GM13976 (cell line): ENCODE measurements at regions not wholly inside any gene's neighbourhood (a gene's known extent, or its start where the extent isn't known, plus 50 kb on each side); places are given as distances from the start of the nearest gene placed in this dataset.
"Not testable (repeated sequence)": the region's sequence is repeated elsewhere in the genome, so short reads cannot be mapped to it uniquely, and the experiment has no call there.

Source experiments
- DNase-seq: peaks from one replicate; pipeline ENCODE4 v3.0.0; 2012; ENCODE audit warnings: low spot score
- CTCF ChIP-seq: IDR thresholded peaks from 2 replicates; pipeline ENCODE4 v1.5.1; 2012; ENCODE audit warnings: borderline replicate concordance, mild to moderate bottlenecking; ENCODE audit not compliant: insufficient read depth; ENCODE audit errors: extremely low read depth, missing control alignments, control extremely low read depth
- in situ Hi-C: fragments of 300-500 bp; cut with MboI; formaldehyde crosslinking; loops from one replicate; pipeline ENCODE4 v1.12.0; 2022; ENCODE audit warnings: low sequenced_read_pairs, mixed read lengths, inconsistent platforms; ENCODE audit not compliant: unreplicated experiment

GRCh38 chr4:33974270-33974669, 2270.0 kb downstream of the ARAP2 start:
- no peak for DNase-seq
- in situ Hi-C loops, result no loop called here
- no peak for TF ChIP-seq CTCF

- DNase-seq, result no peak
- no peak for TF ChIP-seq CTCF
- in situ Hi-C loops, result no loop called here
These were observed 2268.3 kb downstream of the ARAP2 start for GRCh38 chr4:33975995-33976394.

DNA sequence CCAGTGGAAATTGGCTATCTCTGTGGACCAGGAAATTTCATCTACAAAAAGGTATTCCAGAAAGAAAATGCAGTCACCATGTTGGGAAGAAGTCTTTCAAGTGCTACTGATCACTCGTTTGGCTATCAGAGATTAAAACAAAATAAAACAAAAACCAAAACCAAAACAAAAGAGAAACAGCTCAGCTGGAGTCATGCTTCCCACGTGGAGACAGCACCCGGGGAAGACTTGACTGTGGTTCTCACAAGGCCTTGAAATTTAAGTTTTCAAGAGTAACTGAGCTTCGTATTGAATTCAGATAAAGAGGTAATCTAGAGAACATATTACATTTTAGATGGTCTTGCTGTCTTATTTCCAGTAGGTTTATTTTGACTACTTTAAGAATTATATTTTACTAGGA, 2264.5 kb downstream of the ARAP2 start:
- in situ Hi-C loops, DNase-seq: not testable (repeated sequence)

GRCh38 chr4:33980361-33980760, 2264.0 kb downstream of the ARAP2 start:
- DNase-seq, result no peak
- in situ Hi-C loops, result no loop called here
- TF ChIP-seq CTCF, result no peak

DNA sequence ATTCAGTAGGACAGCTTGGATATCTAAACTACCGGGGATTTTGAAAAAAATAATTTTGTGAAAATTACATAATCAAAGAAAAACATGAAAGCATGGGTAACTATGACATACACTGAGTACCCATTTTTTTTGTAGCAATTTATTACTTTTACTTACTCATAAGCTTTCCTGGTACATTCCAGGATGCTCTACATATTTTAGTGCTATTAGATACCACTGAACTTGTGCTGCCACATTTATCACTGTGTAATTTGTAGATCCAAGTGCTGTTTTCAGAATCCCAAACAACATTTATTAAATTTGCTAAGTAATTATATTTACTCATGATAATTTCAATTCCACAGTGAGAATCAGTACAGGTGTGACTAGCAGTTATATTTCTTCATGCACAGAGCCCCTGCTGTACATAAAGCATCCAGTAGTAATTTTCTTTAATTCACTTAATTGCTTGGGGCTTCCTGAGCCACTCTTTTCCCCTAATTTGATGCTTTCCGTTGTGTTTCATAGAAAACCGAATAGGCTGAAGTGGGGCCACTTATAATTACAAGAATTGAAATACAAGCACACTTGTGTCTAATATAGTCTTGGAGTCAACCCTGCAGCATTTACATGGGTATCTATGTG, 2254.4 kb downstream of the ARAP2 start:
- in situ Hi-C loops, result no loop called here
- DNase-seq, result no peak
- TF ChIP-seq CTCF, result no peak

- no peak for TF ChIP-seq CTCF
- no peak for DNase-seq
- in situ Hi-C loops, result no loop called here
These were observed 2248.1 kb downstream of the ARAP2 start for GRCh38 chr4:33996075-33996718.

GRCh38 chr4:33998291-33998690, 2246.0 kb downstream of the ARAP2 start:
- TF ChIP-seq CTCF, result no peak
- in situ Hi-C loops, result no loop called here
- DNase-seq, result no peak
